Cerebellar nuclear complex (tissue), 1 donor: ENCODE measurements at regions not wholly inside any gene's neighbourhood (a gene's known extent, or its start where the extent isn't known, plus 50 kb on each side); places are given as distances from the start of the nearest gene placed in this dataset.
"Not testable (repeated sequence)": the region's sequence is repeated elsewhere in the genome, so short reads cannot be mapped to it uniquely, and the experiment has no call there.

Source experiments
- DNase-seq, 2 experiments: peaks; one replicate each; lab custom pipeline; 2025; lab: John Stamatoyannopoulos, UW

DNA sequence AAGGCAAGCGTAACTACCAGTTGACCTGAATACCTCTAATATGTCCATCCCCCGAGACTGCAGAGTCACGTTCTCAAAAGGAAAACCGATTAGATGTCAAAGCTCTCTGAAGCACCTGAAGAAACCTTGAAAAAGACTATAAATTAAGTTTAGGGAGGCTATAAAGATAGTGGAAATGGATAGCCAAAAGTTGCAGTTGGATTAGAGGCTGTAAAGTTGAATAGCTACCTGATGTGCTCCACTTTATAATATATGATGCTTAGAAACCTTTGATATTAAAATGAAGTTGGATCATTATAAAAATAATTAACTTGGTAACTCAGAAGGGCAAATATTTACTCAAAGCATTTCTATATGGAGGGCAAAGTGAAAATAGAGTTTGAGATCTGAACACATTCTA is 506.6 kb upstream of the AGA start:
- no peak for DNase-seq

GRCh38 chr4:177951026-177951425 is 508.8 kb upstream of the AGA start:
- DNase-seq: no peak

GRCh38 chr4:177952723-177953122 is 510.5 kb upstream of the AGA start:
- DNase-seq: no peak

- no peak for DNase-seq
Measured at GRCh38 chr4:177957596-177958360, 515.5 kb upstream of the AGA start.

DNA sequence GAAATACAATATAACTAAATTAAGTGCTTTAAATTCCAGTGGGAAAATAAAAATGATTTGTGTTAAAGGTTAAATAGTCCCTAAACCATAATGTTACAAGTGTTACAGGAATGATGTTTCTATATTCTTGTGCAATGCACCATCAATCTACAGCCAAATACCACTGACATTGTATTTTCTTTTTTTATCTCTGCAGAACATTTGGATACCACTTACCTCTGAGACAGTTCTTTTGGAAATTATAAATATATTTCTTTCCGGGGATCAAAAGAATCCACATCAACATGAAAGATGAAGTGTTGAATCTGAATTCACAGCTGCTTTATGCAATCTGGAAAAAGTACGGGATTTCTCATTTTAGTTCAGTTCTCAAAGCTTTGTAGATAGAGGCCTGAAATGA is 518.3 kb upstream of the AGA start:
- no peak for DNase-seq

GRCh38 chr4:177961761-177962380 is 519.6 kb upstream of the AGA start:
- DNase-seq: no peak

DNA sequence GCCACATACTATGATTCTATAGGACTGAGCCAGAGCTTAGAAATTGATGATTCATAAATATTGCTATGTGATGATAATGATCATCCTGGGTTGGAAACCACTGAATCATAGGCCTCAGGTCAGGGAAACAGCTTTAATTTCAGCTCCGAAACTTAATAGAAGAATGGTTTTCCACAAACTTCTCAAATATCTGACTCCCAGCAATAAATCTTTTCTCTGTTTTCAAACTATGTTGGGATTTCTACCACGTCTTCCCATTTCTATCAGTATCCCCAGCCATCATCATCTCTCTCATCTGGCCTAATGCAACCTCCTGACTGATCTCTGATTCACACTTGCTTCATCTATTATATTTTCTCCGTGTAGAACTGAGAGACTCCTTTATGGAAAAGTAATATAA is 521.8 kb upstream of the AGA start:
- no peak for DNase-seq

GRCh38 chr4:177964693-177965168 is 522.5 kb upstream of the AGA start:
- no peak for DNase-seq

DNA sequence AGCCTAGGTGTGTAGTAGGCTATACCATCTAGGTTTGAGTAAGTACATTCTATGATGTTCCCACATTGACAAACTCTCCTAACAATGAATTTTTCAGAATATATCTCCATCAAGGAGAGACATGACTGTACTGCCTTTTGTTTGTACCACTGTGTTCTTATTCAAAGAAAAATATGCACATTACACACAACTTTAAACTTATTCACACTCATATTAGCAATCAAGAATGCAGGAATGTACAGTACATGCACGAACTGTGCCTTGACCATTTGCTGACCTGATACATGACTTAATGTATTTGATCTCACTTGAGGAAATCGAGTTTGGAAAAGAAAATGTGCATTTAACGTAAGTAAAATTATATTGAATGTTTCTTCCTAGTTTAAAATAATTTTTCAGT is 525.1 kb upstream of the AGA start:
- DNase-seq: no peak

DNA sequence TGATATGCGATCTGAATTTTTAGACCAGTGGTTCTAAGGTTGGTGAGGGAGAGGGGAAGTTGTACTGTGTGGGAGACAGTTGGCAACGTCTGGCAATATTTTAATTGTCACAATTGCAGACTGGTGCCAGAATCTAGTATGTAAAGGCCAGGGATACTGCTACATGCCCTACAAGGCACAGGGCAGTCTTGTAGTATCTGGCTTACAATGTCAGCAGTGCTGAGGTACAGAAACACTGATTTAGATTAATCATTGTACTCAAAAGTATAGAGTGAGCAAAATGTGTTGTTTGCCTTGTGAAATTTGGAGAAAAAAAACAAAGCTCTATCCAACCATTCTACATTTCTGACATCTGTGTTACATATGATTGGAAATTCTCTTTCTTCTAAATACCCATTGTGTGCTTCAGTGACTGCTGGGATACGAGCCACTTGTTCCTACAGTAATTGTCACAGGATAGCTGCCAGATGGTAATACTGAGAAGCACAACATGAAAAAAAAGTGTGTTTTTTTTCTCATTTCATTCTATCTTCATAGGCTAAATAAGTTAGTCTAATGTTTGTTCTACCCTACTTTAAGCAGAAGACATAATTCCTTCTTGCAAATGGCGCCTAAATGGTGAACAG is 526.7 kb upstream of the AGA start:
- DNase-seq: no peak

DNA sequence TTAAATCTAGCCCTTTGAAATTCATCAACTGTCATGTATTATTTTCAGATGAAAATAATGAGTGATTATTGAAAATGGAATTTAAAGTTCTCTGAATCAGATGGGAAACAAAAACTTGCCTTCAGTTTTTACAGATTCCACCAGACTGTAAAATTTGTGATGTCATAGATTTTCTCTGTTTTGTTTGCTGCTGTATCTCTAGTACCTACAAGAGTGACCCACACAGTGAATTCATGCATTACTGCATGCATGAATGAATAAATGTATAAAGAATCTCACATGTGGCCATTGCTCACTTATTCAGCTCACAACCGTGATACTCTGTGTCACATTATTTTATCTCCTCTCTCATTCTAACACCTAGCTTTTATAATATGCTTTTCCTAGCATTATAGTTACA is 532.2 kb upstream of the AGA start:
- no peak for DNase-seq

GRCh38 chr4:177975315-177975987 is 533.2 kb upstream of the AGA start:
- no peak for DNase-seq

- no peak for DNase-seq
Measured at GRCh38 chr4:177986236-177986635, 544.0 kb upstream of the AGA start.

GRCh38 chr4:177987896-177988295 is 545.7 kb upstream of the AGA start:
- no peak for DNase-seq

- DNase-seq: no peak
Measured at GRCh38 chr4:177989503-177990201, 547.4 kb upstream of the AGA start.

- no peak for DNase-seq
Measured at GRCh38 chr4:178003098-178003657, 560.9 kb upstream of the AGA start.

GRCh38 chr4:178010596-178010995 is 568.4 kb upstream of the AGA start:
- DNase-seq: no peak

DNA sequence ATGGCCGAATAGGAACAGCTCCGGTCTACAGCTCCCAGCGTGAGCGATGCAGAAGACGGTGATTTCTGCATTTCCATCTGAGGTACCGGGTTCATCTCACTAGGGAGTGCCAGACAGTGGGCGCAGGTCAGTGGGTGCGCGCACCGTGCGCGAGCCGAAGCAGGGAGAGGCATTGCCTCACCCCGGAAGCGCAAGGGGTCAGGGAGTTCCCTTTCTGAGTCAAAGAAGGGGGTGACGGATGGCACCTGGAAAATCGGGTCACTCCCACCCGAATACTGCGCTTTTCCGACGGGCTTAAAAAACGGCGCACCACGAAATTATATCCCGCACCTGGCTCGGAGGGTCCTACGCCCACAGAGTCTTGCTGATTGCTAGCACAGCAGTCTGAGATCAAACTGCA is 572.8 kb upstream of the AGA start:
- DNase-seq: not testable (repeated sequence)

GRCh38 chr4:178026999-178027398 is 584.8 kb upstream of the AGA start:
- DNase-seq: no peak

DNA sequence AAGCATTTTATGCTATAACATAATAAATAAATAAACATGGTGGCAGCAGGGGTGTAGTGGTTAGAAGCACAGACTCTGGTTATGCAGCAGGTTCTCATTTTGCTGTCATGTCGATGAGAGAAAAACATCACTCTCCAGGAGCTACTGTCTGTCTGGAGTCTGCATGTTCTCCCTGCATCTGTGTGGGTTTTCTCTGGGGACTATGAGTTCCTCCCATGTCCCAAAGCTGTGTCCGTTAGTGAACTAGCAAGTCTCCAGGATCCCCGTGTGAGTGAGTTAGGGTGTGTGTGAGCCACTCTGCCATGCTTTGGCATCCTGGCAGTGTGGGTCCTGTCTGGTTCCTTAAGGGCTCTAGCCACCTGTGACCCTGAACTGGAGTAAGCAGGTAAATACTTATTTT is 585.6 kb upstream of the AGA start:
- no peak for DNase-seq

- DNase-seq: no peak
Measured at GRCh38 chr4:178028481-178028880, 586.2 kb upstream of the AGA start.
